HG03103 (cell line): ENCODE measurements at regions not wholly inside any gene's neighbourhood (a gene's known extent, or its start where the extent isn't known, plus 50 kb on each side); places are given as distances from the start of the nearest gene placed in this dataset.

Source experiments
- ATAC-seq: cut with Tn5 transposase; IDR thresholded peaks from one replicate; pipeline ENCODE4 v1.9.1; 2021; ENCODE audit warnings: low read depth; ENCODE audit not compliant: unreplicated experiment

DNA sequence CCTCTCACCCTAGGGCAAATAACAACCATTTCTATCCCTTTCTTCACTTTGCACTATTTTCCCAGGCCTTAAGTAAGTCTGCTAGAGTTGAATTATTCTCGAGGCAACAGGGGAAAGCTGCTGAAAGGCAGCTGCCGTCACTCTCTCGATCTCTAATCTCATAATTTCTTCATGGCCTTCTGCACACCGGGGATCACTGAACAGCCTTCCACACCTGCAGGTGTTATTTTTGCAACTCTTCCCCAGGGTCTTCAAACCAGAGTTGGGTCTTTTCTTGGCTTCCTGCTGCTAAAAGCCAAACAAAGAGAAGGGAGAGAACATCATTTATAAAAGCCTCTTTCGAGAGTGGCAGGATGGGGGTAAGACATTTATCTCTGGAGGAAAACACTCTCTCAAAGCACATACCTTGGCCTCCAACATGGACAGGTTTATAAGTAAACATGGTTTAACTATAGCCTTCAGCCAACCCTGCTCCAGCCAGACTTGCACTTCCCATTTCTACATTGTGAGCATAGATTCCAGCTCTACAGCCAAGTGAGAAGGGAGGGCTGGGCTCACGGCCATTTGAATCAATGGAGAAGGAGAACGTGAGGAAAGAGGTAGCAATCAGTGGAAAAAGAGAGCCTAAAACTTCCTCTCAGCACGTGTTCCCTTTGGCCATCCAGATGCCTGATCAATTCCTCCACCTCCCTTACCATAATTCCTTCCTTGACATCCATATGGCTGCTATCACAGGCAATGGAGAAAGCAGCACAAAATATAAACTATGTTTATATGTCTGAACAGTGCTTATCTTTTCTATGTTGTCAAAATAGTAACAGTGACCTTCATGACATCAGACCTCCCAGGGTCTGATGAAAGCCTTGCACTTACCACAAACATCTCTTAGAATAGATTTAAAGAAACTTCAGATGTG, 464.9 kb downstream of the TLE1 start:
- no peak for ATAC-seq

GRCh38 chr9:81214975-81215374, 474.4 kb downstream of the TLE1 start:
- no peak for ATAC-seq

GRCh38 chr9:81213456-81213855, 475.9 kb downstream of the TLE1 start:
- no peak for ATAC-seq

- ATAC-seq = no peak
Measured at GRCh38 chr9:81211741-81212140, 477.6 kb downstream of the TLE1 start.

DNA sequence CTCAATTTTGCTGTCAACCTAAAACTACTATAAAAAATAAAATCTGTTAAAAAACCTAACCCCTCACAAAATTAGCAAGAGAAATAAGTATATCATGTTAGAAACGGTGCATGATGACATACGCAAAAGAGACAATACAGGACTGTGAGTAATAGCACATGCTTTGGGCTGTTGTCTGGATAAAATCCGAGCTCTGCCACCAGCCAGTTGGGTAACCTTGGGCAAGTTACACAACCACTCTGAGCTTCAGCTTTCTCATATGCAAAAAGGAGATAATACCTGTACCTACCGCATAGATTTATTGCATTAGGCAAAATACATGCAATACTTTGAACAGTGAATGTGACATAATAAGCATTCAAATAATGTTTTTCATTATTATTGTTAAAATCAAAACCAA, 481.7 kb downstream of the TLE1 start:
- ATAC-seq = no peak

- ATAC-seq = no peak
Measured at GRCh38 chr9:81202292-81202691, 487.1 kb downstream of the TLE1 start.

GRCh38 chr9:81195206-81195605, 494.1 kb downstream of the TLE1 start:
- ATAC-seq = no peak

DNA sequence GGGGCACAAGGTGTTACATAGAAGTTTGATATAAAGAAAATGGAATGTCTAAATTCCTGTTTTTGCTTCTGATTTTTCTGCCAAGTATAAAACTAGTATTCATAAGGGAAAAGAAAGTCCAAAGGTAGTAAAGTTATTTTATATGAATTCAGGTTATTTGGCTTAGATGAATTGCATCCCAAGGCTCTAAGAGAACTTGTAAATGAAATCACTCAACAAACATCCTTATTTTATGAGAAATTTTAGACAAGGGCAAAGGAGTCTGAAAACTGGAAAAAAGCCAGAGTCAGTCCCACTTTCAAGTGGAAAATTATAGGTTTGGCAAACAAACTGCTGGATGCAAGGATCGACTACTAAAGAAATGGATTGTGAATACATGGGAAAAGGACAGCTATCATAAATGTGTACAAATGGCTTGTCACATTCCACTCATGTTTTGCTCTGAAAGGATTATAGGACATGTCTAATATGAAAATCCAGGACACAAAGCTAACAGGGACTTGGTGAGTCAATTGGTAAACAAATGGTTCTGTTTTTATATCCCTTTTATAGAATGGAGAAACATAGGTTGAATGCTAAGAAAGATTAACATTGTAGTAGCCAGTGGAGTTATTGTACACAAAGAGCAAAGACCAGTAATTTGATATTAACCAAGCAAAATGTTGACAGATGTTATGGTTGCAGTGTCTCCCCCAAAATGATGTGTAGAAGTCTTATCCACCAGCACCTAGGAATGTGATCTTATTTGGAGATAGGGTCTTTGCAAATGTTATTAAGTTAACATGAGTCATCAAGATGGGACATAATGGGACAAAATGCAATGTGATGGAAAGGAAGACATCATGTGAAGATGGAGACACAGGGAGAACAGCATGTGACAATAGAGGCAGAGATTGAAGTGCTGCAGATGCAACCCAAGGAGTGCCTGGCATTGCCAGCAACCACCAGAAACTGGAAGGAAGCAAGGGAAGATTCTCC, 495.7 kb downstream of the TLE1 start:
- no peak for ATAC-seq

DNA sequence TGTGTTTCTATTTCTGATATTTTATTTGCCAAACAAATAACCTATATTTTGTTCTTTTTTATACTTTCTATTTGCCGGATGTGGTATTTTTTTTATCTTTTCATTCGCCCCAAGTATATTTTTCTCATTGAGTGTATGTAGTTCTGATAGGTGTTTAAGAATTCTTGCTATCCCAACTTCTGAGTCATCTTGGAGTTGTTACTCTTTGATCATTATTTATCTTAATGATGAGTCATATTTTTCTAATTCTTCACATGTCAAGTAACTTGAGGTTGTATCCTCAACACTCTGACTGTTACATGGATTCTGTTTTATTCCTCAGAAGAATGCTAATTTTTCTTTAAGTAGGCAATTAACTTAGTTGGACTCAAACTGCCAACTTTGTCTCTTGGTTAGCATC, 498.1 kb downstream of the TLE1 start:
- no peak for ATAC-seq

- no peak for ATAC-seq
Measured at GRCh38 chr9:81190659-81191058, 498.7 kb downstream of the TLE1 start.

- ATAC-seq = no peak
Measured at GRCh38 chr9:81183761-81184160, 505.6 kb downstream of the TLE1 start.

GRCh38 chr9:81182431-81182830, 506.9 kb downstream of the TLE1 start:
- no peak for ATAC-seq

DNA sequence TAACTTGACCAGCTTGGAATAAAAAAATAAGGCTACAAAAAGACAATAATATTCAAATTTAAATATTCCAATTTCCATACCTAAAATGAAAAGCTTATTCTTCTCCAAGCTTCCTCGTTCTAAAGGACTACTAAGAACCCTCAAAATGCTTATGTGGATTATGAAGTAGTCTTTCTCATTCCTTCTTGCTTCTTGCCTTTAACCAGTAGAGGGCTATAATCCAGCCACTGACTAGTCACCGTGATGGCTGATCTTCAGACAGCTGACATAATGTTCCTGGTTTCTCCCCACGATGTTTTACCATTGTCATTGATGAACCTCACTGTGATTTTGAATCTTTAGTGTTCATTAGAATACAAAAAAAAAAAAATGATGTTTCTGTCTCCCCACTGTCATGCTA, 515.3 kb downstream of the TLE1 start:
- ATAC-seq = no peak

DNA sequence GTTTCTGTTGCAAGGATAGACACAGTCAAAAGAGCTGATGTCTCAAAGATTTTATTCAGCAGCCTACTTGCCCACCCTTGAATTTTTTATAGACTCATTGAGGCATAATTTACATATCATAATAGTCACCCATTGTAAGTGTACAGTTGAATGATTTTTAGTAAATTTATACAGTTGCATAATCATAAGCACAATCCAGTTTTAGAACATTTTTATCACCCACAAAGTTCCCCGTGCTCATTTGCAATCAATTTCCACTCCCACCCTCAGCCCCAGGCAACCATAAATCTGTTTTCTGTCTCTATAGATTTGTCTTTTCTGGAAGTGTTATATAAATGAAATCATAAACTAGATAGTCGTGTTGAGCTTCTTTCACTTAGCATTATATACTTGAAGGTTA, 517.7 kb downstream of the TLE1 start:
- no peak for ATAC-seq

GRCh38 chr9:81162361-81162760, 527.0 kb downstream of the TLE1 start:
- ATAC-seq = no peak

GRCh38 chr9:81156381-81156780, 533.0 kb downstream of the TLE1 start:
- no peak for ATAC-seq

DNA sequence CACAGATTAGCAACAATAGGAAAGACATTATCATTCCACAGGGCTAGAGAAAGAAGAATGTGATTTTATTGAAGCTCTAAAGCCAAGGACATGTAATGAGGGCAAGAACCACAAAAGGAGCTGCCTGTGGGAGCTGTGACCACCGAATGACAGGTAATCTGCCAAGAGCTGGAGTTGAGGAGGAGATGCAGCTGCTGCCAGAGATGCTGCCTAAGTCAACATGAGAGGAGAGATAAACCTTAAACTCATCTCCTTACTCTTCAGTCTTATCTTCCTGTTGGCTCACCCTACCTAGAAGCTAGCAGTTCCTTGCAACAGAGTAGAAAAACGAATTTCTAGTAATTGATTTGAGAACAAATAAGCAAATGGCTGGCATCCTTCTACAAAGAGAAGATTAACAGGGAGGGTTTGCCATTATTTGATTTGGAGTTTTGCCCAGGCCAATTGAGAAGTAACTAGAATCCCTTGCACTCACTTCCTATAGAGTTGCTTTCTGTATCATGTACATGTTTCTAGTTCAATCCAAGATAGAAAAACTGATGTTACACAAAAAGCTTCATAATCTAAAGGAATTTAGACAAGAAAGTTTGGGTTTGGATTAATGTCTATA, 539.2 kb downstream of the TLE1 start:
- no peak for ATAC-seq

DNA sequence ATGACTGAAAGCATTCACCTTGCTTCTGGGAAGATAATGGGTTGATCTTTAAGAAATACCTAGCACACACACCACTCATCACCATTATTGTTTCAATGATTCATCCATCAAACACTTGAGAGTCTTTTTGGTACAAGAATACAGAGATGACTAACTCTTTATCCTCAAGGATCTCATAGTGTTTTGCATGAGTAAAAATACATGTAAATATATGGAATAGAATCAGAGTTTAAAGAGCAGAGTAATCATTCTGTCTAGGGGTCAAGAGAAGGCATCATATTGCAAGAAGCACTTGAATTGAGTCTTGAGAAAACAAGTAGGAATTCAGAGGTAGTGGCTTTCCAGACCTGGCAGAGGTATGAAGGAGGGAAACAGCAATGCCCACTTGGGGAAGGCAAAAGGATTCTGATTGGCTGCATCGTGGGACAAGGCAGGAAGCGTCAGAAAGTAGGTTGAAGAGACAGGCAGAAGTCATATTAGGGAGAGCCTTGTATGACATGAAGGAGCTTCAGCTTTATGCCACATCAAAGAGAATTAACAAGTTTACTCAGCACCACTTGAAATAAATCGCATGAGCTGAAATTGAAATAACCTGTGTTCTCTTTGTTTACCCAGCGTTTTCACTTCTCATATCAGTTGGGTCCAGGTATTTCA, 542.5 kb downstream of the TLE1 start:
- ATAC-seq = no peak

DNA sequence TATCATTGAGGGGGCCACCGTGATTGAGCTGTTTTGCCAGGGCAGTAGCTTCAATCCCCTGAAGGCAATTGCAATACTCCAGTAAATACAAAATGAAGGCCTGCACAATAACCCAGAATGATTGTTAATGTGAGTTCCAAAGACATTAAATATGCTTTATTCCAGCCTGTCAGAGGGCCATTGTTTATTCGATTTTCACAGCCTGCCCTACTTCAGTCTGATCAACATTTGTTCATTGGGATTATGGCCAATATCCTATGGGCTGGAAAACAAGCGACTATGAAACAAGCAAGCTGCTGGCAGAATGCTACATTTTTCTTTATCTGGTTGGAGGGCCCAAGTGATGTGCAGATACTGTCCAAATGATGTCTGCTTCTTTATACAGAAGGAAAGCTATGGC, 543.1 kb downstream of the TLE1 start:
- ATAC-seq = no peak

GRCh38 chr9:81145331-81145963, 543.9 kb downstream of the TLE1 start:
- ATAC-seq = no peak
